Neural crest cell (in vitro differentiated cells): ENCODE measurements at regions not wholly inside any gene's neighbourhood (a gene's known extent, or its start where the extent isn't known, plus 50 kb on each side); places are given as distances from the start of the nearest gene placed in this dataset.

Source experiments
- DNase-seq: peaks from one replicate; pipeline ENCODE4 v3.0.0; 2021; ENCODE audit warnings: low read depth, mixed read lengths, low spot score
- H3K27ac Mint-ChIP-seq: one replicate; pipeline ENCODE4 v1.8.0; 2021; ENCODE audit warnings: mild to moderate bottlenecking, mixed read lengths; ENCODE audit not compliant: unreplicated experiment
- H3K27me3 Mint-ChIP-seq: 2 replicates; pipeline ENCODE4 v1.8.0; 2021; ENCODE audit warnings: low read depth, mild to moderate bottlenecking, mixed read lengths
- H3K36me3 Mint-ChIP-seq: 2 replicates; pipeline ENCODE4 v1.8.0; 2021; ENCODE audit warnings: low read depth, mild to moderate bottlenecking, mixed read lengths
- H3K4me1 Mint-ChIP-seq: 2 replicates; pipeline ENCODE4 v1.8.0; 2021; ENCODE audit warnings: mixed read lengths
- H3K4me3 Mint-ChIP-seq: one replicate; pipeline ENCODE4 v1.8.0; 2021; ENCODE audit warnings: mild to moderate bottlenecking, mixed read lengths
- H3K9me3 Mint-ChIP-seq: 2 replicates; pipeline ENCODE4 v1.8.0; 2021; ENCODE audit warnings: mixed read lengths
- TF ChIP-seq, protein P1 (sequence below): fragments of 200-600 bp; sonication (generic); conservative IDR thresholded peaks from 2 replicates; pipeline ENCODE4 v1.5.0; 2021; ENCODE audit warnings: antibody characterized with exemption, mild to moderate bottlenecking

DNA sequence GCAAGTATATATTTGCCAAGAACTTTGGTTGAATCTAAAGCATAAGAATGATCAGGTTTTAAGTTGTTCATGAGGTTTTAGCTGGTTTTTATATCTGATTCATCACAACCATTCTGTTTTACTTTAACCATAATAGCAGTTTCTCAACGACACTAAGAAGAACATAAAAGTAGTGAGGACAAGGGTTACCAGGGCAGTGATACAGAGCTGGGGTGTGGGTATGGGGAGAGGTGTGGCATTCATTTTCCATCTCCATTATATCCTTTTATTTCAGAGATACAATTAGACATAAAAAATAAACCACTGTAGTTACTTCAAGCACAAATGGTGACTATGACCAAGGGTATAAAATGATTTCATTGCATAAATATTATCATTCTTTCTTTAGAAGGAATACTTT lies 149.8 kb upstream of the STEAP4 start:
- no peaks in the 10 kb centered on the region for H3K27me3 Mint-ChIP-seq
- H3K36me3 Mint-ChIP-seq, result no peaks in the 10 kb centered on the region
- no peak for DNase-seq
- TF ChIP-seq, protein P1, sequence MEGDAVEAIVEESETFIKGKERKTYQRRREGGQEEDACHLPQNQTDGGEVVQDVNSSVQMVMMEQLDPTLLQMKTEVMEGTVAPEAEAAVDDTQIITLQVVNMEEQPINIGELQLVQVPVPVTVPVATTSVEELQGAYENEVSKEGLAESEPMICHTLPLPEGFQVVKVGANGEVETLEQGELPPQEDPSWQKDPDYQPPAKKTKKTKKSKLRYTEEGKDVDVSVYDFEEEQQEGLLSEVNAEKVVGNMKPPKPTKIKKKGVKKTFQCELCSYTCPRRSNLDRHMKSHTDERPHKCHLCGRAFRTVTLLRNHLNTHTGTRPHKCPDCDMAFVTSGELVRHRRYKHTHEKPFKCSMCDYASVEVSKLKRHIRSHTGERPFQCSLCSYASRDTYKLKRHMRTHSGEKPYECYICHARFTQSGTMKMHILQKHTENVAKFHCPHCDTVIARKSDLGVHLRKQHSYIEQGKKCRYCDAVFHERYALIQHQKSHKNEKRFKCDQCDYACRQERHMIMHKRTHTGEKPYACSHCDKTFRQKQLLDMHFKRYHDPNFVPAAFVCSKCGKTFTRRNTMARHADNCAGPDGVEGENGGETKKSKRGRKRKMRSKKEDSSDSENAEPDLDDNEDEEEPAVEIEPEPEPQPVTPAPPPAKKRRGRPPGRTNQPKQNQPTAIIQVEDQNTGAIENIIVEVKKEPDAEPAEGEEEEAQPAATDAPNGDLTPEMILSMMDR, result no peak
- no peak overlapping the region for H3K4me3 Mint-ChIP-seq
- H3K4me1 Mint-ChIP-seq, result no peaks in the 10 kb centered on the region
- H3K27ac Mint-ChIP-seq, result no peak overlapping the region
- H3K9me3 Mint-ChIP-seq, result no peaks in the 10 kb centered on the region

DNA sequence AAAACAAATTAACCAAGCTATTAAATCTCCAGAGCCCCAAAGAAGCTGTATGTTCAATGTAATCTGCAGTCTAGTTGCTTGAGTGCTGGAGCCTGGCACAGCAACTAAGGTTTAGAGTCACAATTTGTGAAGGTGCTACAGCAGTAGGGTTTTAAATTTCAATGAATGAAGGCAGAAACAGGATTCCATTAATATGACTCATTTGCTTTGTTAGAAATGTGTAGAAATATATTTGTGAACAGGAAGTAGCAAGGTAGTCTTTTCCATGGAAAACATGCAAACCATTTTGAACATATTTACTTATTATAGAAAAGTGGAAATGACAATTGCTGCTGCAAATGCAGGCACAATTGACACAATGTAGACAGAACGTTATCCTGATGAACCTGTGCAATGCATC lies 149.0 kb upstream of the STEAP4 start:
- Mint-ChIP-seq H3K27ac (no peak overlapping the region), H3K27me3 (no peaks in the 10 kb centered on the region), H3K4me3 (no peak overlapping the region), H3K36me3 (no peaks in the 10 kb centered on the region), H3K9me3 (no peaks in the 10 kb centered on the region), H3K4me1 (no peaks in the 10 kb centered on the region)
- TF ChIP-seq, protein P1, result no peak
- no peak for DNase-seq

DNA sequence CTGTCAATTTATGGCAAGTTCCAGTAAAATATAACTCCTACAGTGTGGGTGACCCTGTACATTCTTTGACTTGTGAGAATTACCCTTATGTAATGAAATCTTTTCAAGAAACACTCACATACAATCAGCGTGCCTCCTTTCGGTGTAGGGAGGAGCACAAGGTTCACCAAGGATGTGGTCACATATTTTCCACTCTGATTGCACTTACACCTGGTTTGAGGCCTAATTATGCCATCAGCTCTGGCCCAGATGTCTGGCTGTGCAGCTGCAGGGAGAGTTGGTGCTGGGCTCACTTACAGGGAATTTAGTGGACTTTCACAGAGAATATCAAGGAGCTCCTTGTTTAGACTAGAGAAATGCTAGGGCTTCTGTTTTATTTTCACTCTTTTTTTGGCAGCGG lies 146.0 kb upstream of the STEAP4 start:
- Mint-ChIP-seq H3K27me3 (no peaks in the 10 kb centered on the region), H3K4me1 (no peaks in the 10 kb centered on the region), H3K9me3 (no peaks in the 10 kb centered on the region), H3K36me3 (no peaks in the 10 kb centered on the region), H3K27ac (no peak overlapping the region), H3K4me3 (no peak overlapping the region)
- TF ChIP-seq, protein P1, result no peak
- DNase-seq, result no peak

DNA sequence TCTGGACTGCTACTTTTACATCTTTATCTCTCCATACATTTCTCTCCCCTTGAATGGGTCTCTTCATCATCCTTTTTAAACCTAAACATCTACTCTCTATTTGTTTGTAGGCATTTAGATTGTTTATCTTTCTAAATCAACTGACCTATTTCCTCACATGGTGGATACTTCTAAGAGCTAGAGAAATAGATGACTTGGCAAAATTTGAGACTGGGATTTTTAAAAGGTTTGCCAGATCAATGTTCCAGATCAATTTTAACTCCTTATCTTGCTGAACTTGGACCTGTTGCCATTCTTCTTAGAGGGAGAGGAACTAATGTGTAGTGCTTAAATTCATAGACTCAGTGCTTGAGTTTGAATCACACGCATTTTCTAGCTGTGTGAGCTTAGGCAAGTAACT lies 144.2 kb upstream of the STEAP4 start:
- no peaks in the 10 kb centered on the region for H3K9me3 Mint-ChIP-seq
- TF ChIP-seq, protein P1, result no peak
- H3K4me1 Mint-ChIP-seq, result no peaks in the 10 kb centered on the region
- DNase-seq, result no peak
- H3K27me3 Mint-ChIP-seq, result no peaks in the 10 kb centered on the region
- no peak overlapping the region for H3K27ac Mint-ChIP-seq
- no peak overlapping the region for H3K4me3 Mint-ChIP-seq
- H3K36me3 Mint-ChIP-seq, result no peaks in the 10 kb centered on the region

DNA sequence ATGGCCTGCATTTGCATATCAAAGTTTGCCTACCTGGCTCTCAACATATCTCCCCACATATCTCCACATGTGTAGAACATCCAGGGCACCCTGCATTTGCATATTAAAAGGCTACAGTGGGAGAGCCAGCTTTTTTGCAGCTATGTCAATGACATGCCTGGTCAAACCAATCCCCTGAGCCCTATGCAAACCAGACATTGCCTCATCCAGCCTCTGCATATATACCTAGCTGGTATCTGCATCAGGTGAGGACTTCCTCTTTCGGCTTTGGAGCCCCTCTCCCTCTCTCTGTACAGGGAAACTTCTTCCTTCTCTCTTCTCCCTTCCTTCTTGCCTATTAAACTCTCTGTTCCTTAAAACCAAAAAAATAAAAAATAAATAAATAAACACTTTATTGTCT lies 142.7 kb upstream of the STEAP4 start:
- Mint-ChIP-seq H3K27ac (no peak overlapping the region), H3K9me3 (no peaks in the 10 kb centered on the region), H3K4me1 (no peaks in the 10 kb centered on the region), H3K36me3 (no peaks in the 10 kb centered on the region), H3K27me3 (no peaks in the 10 kb centered on the region), H3K4me3 (no peak overlapping the region)
- TF ChIP-seq, protein P1, result no peak
- DNase-seq, result no peak

DNA sequence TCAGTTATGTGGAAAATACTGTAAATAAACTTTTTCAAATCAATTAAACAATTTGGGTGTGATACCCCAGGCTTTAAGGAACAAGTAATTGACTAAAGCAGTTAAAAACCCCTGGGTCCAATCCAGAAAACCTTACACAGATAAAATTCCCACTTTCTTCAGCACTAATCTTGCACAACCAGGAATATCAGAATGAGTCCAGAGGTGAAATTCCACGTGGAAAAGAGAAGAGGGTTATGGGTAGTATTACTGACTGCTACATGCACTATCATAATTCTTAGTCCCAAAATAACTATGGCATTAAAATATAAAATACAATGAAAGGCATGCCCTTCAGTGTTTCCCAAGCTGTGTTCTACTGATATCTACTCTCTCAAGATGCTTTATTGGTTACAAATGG lies 135.7 kb upstream of the STEAP4 start:
- H3K4me3 Mint-ChIP-seq, result no peak overlapping the region
- H3K4me1 Mint-ChIP-seq, result no peaks in the 10 kb centered on the region
- TF ChIP-seq, protein P1, result no peak
- no peaks in the 10 kb centered on the region for H3K36me3 Mint-ChIP-seq
- H3K27ac Mint-ChIP-seq, result no peak overlapping the region
- no peak for DNase-seq
- no peaks in the 10 kb centered on the region for H3K9me3 Mint-ChIP-seq
- no peaks in the 10 kb centered on the region for H3K27me3 Mint-ChIP-seq
